HG02678 (cell line): ENCODE measurements at regions not wholly inside any gene's neighbourhood (a gene's known extent, or its start where the extent isn't known, plus 50 kb on each side); places are given as distances from the start of the nearest gene placed in this dataset.
"Not testable (repeated sequence)": the region's sequence is repeated elsewhere in the genome, so short reads cannot be mapped to it uniquely, and the experiment has no call there.

Experiments used
- ATAC-seq: cut with Tn5 transposase; IDR thresholded peaks from one replicate; pipeline ENCODE4 v1.9.1; 2021; ENCODE audit warnings: mild to moderate bottlenecking, moderate library complexity; ENCODE audit not compliant: unreplicated experiment

DNA sequence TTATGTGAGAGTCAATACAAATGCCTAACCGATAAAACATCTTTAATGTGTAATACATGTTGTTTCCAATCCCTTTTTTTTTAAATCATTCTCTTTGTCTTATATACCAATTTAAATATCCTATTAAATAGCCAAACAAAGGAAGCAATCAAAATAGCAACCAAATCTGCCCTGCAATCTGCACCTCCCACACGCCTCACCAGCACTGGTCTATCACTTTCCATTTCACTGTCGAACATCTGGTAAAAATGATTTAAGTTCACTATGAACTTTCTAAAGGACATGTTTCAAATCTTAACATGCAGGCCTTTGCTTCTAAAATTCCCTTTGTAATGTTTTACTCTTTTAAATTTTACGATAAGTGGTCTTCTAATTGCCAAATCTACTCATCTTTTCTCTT, 1305.5 kb upstream of the TENM4 start:
- no peak for ATAC-seq

DNA sequence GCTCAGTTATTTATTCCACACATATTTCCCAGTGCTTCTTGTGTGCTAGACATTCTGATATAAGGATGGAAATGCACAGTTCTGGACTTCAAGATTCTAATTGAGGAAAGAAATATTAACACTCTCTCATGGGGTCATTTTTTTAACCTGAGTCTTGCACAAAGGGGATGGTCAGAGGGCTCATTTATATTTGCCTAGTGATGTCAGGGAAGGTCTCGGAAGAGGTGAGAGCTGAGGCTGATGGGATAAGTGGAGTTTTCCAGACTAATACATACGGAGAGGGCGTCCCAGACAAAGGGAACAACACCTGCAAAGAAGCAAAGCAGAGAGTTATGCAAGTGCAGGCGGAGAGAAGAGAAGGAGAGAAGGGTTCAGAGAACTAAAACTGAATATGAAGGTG, 1304.6 kb upstream of the TENM4 start:
- no peak for ATAC-seq

DNA sequence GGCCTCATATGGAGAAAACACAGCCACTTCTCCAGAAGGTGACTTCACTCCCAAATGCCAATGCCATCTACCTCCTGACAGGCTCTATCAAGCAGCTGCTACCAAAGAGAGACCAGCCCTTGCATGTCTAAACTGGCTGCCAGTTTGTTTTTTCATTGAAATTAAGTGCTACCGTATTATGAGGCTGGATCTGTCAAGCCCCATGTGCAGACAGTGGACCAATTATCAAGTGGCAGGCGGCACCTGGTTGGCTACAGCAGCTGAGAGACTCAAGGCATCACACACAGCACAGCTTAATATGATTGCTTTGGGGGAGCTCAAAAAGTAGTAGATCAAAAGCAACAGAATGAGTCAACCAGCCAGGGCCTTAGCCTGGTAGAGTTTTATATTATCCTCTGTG, 1293.0 kb upstream of the TENM4 start:
- ATAC-seq, result no peak

- no peak for ATAC-seq
Observed at GRCh38 chr11:80733361-80733760, 1292.5 kb upstream of the TENM4 start.

DNA sequence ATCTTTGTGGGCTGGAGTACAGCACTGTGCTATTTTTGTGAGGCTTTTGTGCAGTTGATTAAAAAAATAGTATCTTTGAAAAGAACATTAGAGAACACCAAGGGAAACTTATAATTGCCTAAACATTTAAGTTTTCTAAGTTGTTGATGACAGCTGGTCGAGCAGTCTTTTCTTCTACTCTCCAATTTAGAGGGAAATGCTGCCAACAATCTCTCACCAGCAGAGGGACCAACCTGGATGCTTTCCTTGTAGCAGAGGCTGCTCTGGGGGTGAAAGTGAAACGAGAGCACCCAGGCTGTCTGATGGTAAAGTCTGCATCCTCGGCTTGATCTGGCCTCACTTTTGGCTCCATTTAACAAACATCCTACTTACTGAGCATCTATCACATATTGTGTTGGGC, 1286.5 kb upstream of the TENM4 start:
- ATAC-seq, result peak; percentile 94

DNA sequence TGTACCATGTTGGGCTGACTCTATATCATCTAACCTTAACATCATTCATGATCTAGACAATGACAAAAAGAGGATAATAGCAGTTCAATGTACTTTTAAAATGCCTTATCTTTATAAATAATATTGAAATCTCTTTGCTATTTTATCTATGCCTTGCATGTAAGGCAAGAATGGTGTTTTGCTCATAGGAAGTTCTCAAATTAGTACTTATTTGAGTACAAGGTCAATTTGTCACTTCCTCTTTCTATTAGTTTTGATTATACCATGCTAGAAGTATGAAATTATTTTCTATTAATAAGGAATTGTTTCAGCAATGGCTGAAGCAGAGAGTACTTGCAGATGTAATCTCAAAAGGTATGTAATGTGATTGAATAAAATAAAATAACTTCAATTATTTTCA, 1285.4 kb upstream of the TENM4 start:
- no peak for ATAC-seq

DNA sequence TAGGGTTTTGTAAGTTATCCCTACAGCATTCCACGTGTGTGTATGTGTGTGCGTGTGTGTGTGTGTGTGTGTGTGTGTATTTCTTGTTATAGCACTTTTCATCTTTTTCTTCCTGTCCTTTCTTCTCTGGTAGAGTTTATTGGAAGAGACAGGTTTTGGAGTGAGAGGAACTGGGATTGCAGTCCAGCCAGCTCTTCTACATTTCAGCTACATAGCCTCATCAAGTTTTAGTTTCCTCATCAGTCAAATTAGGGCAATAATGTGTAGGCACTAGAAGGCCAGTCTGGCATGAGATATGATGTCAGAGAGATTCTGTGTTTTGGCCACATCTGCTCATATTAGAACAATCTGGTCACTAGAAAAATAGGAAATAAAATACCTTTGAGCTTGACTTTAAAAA, 1283.5 kb upstream of the TENM4 start:
- ATAC-seq, result no peak

- no peak for ATAC-seq
Observed at GRCh38 chr11:80722629-80723028, 1281.8 kb upstream of the TENM4 start.

- ATAC-seq, result no peak
Observed at GRCh38 chr11:80720295-80720694, 1279.5 kb upstream of the TENM4 start.

GRCh38 chr11:80719292-80719646, 1278.4 kb upstream of the TENM4 start:
- ATAC-seq, result no peak

GRCh38 chr11:80718611-80719291, 1277.9 kb upstream of the TENM4 start:
- no peak for ATAC-seq

GRCh38 chr11:80702264-80702663, 1261.4 kb upstream of the TENM4 start:
- no peak for ATAC-seq

GRCh38 chr11:80700386-80700785, 1259.6 kb upstream of the TENM4 start:
- ATAC-seq, result no peak

DNA sequence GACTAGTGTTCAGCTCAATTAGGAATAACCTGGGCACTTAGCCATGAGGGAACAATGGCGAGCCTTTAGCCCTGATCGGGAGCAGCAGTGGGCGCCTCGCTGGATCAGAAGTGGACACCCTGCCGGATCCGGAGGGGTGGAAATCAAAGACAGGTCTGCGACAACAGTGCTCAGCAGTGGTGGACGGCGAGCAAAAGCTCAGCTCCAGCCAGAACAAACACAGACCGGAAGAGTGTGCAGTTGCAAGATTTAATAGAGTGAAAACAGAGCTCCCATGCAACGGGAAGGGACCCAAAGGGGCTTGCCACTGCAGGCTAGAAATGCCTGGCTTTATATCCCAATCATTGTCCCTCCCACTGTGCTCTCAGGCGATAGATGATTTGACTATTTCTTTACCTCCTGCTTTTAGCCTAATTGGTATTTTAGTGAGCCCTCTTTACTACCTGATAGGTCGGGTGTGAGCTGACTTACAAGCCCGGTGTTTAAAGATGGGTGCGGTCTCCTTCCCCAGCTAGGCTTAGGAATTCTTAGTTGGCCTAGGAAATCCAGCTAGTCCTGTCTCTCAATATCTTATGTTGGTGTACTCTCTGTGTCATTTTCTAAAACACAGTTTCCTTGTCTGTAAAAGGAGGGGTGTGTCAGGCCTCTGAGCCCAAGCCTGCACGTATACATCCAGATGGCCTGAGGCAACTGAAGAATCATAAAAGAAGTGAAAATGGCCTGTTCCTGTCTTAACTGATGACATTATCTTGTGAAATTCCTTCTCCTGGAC, 1258.8 kb upstream of the TENM4 start:
- not testable (repeated sequence) for ATAC-seq

GRCh38 chr11:80698637-80699036, 1257.8 kb upstream of the TENM4 start:
- ATAC-seq, result no peak

DNA sequence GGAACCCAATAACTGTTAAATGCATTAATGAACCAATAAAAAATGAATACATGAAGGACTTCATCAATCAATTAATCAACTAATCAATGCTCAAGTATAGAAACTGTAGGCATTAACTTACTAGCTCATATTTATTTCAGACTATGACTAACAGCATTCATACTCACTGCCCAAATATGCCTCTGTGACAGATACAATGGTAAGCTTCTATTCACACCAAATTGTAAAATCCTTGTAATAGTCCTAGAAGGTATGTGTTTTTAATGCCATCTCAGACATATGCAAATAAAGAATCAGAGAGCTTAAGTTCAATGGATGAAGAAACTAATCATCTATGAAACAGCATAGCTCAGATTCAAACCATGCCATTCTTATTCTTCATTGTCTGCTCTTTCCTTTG, 1253.6 kb upstream of the TENM4 start:
- ATAC-seq, result no peak

- ATAC-seq, result no peak
Observed at GRCh38 chr11:80687941-80688340, 1247.1 kb upstream of the TENM4 start.

DNA sequence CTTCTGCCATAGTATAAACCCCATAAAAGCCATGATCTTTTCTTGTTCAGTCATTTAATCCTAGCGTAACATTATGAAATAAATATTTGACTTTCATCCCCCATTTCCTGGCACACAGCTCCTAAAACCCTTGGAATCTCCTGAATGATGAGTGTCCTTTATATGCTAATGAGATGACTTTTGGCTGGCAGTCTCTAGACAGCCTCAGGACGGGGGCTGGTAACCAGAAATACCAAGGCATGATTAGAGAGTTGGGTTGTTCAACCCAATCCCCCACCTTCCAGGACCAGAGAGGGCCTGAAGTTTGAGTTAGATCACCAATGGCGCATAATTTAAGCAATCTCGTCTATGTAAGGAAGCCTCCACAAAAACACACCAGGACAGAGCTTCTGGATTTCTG, 1246.1 kb upstream of the TENM4 start:
- no peak for ATAC-seq

DNA sequence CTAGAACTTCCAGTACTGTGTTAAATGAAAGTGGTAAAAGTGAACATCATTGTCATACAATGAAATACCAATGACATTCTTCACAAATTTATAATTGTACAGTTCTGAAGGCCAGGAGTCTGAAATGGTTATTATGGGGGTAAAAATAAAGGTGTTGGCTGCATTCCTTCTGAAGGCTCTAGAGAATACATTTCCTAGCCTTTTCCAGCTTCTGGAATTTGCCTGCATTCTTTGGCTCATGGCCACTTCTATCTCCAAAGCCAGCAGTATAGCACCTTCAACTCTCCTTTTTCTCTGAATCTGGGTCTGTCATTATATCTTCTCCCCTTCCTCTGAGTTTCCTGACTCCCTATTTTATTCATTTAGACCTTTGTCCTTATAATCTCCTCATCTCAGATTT, 1232.7 kb upstream of the TENM4 start:
- no peak for ATAC-seq

DNA sequence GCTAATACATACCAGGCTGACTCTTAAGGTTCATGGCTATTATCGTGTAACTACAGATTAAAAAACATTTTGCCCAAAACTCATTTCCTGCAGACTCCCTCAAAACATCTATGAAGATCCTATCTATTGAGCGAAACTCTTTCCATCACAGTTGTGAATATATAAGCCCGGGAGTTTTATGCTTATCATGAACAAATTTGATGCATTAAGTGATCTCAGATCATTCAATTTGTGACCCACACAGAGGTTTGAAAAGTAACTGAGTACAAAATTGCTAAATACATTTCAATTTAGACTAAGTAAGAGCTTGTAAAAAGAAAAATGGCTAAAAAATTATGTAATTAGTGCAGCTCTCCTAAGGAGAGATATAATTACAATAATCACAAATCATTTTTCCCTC, 1228.8 kb upstream of the TENM4 start:
- no peak for ATAC-seq

DNA sequence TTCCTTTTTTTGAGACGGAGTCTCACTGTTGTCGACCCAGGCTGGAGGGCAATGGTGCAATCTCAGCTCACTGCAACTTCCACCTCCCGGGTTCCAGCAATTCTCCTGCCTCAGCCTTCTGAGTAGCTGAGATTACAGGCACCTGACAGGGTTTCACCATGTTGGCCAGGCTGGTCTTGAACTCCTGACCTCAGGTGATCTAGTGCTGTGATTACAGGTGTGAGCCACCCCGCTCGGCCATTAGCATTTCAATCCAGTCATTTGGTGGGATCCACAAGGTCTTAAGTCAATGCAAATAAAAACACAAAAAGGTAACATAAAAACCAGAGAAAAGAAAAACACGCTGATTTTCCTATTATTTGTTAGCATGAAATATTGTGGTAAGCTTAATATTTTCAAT, 1227.2 kb upstream of the TENM4 start:
- no peak for ATAC-seq

GRCh38 chr11:80655834-80656233, 1215.0 kb upstream of the TENM4 start:
- no peak for ATAC-seq

- no peak for ATAC-seq
Observed at GRCh38 chr11:80650966-80651365, 1210.1 kb upstream of the TENM4 start.
